HepG2 (cell line): ENCODE measurements at regions not wholly inside any gene's neighbourhood (a gene's known extent, or its start where the extent isn't known, plus 50 kb on each side); places are given as distances from the start of the nearest gene placed in this dataset.

Experiments used
- ATAC-seq: fragments of 200-7000 bp; cut with Tn5 transposase; 3 replicates; pipeline ENCODE4 v1.9.1; 2020; ENCODE audit warnings: mild to moderate bottlenecking, moderate library complexity
- BruUV-seq: library from RNA; stranded (reverse); fragments of 400-500 nt; replicated peaks from 2 replicates; lab custom pipeline; 2021; lab: Mats Ljungman, UMichigan
- CTCF ChIA-PET: fragments of 300-600 bp; formaldehyde crosslinking; extraction: SDS; loops from one replicate; lab custom pipeline; 2021; ENCODE audit warnings: low total read pairs, inconsistent platforms, low intra/inter-chr PET ratio; lab: Yijun Ruan, JAX
- POLR2A ChIA-PET: fragments of 350-600 bp; sonication (Branson Sonifier 250); formaldehyde crosslinking; loops from one replicate; lab custom pipeline; 2020; ENCODE audit warnings: antibody characterized with exemption, inconsistent platforms; lab: Yijun Ruan, JAX
- DNase-seq: peaks from one replicate; pipeline ENCODE4 v3.0.0-alpha.2; 2015; ENCODE audit warnings: low spot score
- FAIRE-seq: peaks from 3 replicates; lab custom pipeline; 2011; peaks lifted over from hg19 to GRCh38; lab: Jason Lieb, UNC
- H2AFZ ChIP-seq: one replicate; pipeline ENCODE4 v1.6.1; 2011; ENCODE audit warnings: low read length, inconsistent platforms
- H3K27ac ChIP-seq: fragments of 300-600 bp; 3 replicates; pipeline ENCODE4 v1.8.0; 2011; ENCODE audit warnings: mixed run types, mild to moderate bottlenecking, mixed read lengths, low read length, inconsistent platforms; ENCODE audit not compliant: insufficient read depth; ENCODE audit errors: extremely low read length
- H3K27me3 ChIP-seq, 2 experiments: fragments of 200-600 bp in 1 of 2; 2 replicates in 1 of 2; 3 replicates in 1 of 2; pipeline versions ENCODE4 v1.6.0 to v1.8.0; 2011; ENCODE audit warnings: low read length in 2 of 2, mild to moderate bottlenecking in 2 of 2, moderate library complexity in 2 of 2, inconsistent platforms in 1 of 2; ENCODE audit not compliant: insufficient read depth in 2 of 2, control insufficient read depth in 1 of 2
- H3K36me3 ChIP-seq, 2 experiments: fragments of 200-600 bp in 1 of 2; replicated peaks in 1 of 2; 2 replicates in 1 of 2; 3 replicates in 1 of 2; pipeline versions ENCODE4 v1.5.1 to v1.8.0; 2011; ENCODE audit warnings: low read length in 2 of 2, inconsistent platforms in 1 of 2; ENCODE audit not compliant: insufficient read depth in 2 of 2, control insufficient read depth in 1 of 2
- H3K4me1 ChIP-seq: 2 replicates; pipeline ENCODE4 v1.5.1; 2012; ENCODE audit warnings: low read length, inconsistent platforms; ENCODE audit not compliant: insufficient read depth
- H3K4me2 ChIP-seq: 2 replicates; pipeline ENCODE4 v1.6.0; 2011; ENCODE audit warnings: low read depth, low read length, inconsistent platforms
- H3K4me3 ChIP-seq, 3 experiments: fragments of 200-600 bp in 1 of 3; sonication (generic), shearing (Covaris generic) in 1 of 3; replicated peaks in 1 of 3; 2 replicates each; pipeline ENCODE4 v1.5.1; 2011 to 2016; ENCODE audit warnings: low read length in 3 of 3, inconsistent platforms in 2 of 3, low read depth in 2 of 3, mild to moderate bottlenecking in 2 of 3, control low read depth in 1 of 3, mixed read lengths in 1 of 3; ENCODE audit not compliant: insufficient read depth in 1 of 3
- H3K79me2 ChIP-seq: one replicate; pipeline ENCODE4 v1.6.1; 2011; ENCODE audit warnings: low read length, inconsistent platforms; ENCODE audit not compliant: insufficient read depth
- H3K9ac ChIP-seq: 2 replicates; pipeline ENCODE4 v1.6.0; 2011; ENCODE audit warnings: mild to moderate bottlenecking, low read depth, low read length, inconsistent platforms; ENCODE audit not compliant: insufficient read depth
- H3K9me3 ChIP-seq: 2 replicates; pipeline ENCODE4 v1.5.1; 2012; ENCODE audit warnings: mild to moderate bottlenecking, low read length
- H4K20me1 ChIP-seq: 2 replicates; pipeline ENCODE4 v1.6.0; 2011; ENCODE audit warnings: inconsistent platforms, mild to moderate bottlenecking, low read length, moderate library complexity; ENCODE audit not compliant: insufficient read depth
- ARHGAP35 ChIP-seq: sonication (generic); formaldehyde crosslinking; IDR thresholded peaks from 2 replicates; pipeline ENCODE4 v1.9.0; 2022; ENCODE audit warnings: mild to moderate bottlenecking, inconsistent platforms, moderate library complexity, missing genetic modification reagents, borderline replicate concordance
- ARNT ChIP-seq: fragments of 450-650 bp; IDR thresholded peaks from 2 replicates; pipeline ENCODE4 v1.6.1; 2017
- CCAR2 ChIP-seq: fragments of 200-400 bp; formaldehyde crosslinking; optimal IDR thresholded peaks from 2 replicates; pipeline ENCODE3; 2018; ENCODE audit warnings: low read depth, mild to moderate bottlenecking, low read length, moderate library complexity
- CEBPZ ChIP-seq: IDR thresholded peaks from 2 replicates; pipeline ENCODE4 v1.6.1; 2012; ENCODE audit warnings: low read length, improper control_type of control experiment
- ETV6 ChIP-seq: sonication (generic); formaldehyde crosslinking; conservative IDR thresholded peaks from 2 replicates; pipeline ENCODE4 v1.4.0; 2020; ENCODE audit warnings: missing genetic modification reagents
- IKZF1 ChIP-seq: fragments of 450-650 bp; IDR thresholded peaks from 2 replicates; pipeline ENCODE4 v1.7.1; 2016
- SOX6 ChIP-seq, 2 experiments: fragments of 450-650 bp in 1 of 2; sonication (generic) in 1 of 2; formaldehyde crosslinking in 1 of 2; IDR thresholded peaks; 2 replicates each; pipeline versions ENCODE4 v1.4.0 to v1.6.1; 2017 to 2020; ENCODE audit warnings: antibody characterized with exemption in 1 of 2, mild to moderate bottlenecking in 1 of 2, missing genetic modification reagents in 1 of 2
- STAT6 ChIP-seq: sonication (generic); formaldehyde crosslinking; IDR thresholded peaks from 2 replicates; pipeline ENCODE4 v1.4.0; 2020; ENCODE audit warnings: missing genetic modification reagents, mild to moderate bottlenecking, borderline replicate concordance
- TEAD2 ChIP-seq: sonication (generic); formaldehyde crosslinking; IDR thresholded peaks from 2 replicates; pipeline ENCODE4 v1.9.0; 2021; ENCODE audit warnings: missing genetic modification reagents
- ZBTB42 ChIP-seq: sonication (generic); formaldehyde crosslinking; IDR thresholded peaks from 2 replicates; pipeline ENCODE4 v1.5.0; 2020; ENCODE audit warnings: mild to moderate bottlenecking, missing genetic modification reagents
- ZNF230 ChIP-seq: sonication (generic); formaldehyde crosslinking; IDR thresholded peaks from 2 replicates; pipeline ENCODE4 v1.4.0; 2020; ENCODE audit warnings: mild to moderate bottlenecking, missing genetic modification reagents
- ZNF33A ChIP-seq: sonication (generic); formaldehyde crosslinking; IDR thresholded peaks from 2 replicates; pipeline ENCODE4 v1.5.1; 2020; ENCODE audit warnings: missing genetic modification reagents, mild to moderate bottlenecking, moderate library complexity, borderline replicate concordance
- whole genome bisulfite sequencing: methylation state at CpG from one replicate; pipeline ENCODE4 v1.1.6; 2017; ENCODE audit warnings: low lambda C conversion rate; 5-methylcytosine and 5-hydroxymethylcytosine counted together
- in situ Hi-C: cut with HindIII; loops from 2 replicates; pipeline ENCODE4 v1.10.0; 2017; ENCODE audit warnings: low pct_unique_long_range_greater_than_20kb; ENCODE audit not compliant: extremely low pct_ligation_motif_present
- intact Hi-C: fragments of 100-400 bp; cut with micrococcal nuclease; formaldehyde crosslinking; loops from one replicate; pipeline ENCODE4 v1.10.0; 2022; ENCODE audit not compliant: unreplicated experiment

- TF ChIP-seq ETV6 (CRISPR knock-in tag) (no peak), CCAR2 (no peak), ARNT (no peak), IKZF1 (no peak), STAT6 (CRISPR knock-in tag) (no peak), ARHGAP35 (CRISPR knock-in tag) (no peak), TEAD2 (no peak), ZNF33A (no peak), ZNF230 (no peak), SOX6 (IDR thresholded peaks at IDR 0.05) (no peak), SOX6 (CRISPR knock-in tag; IDR thresholded peaks at IDR 0.05) (no peak), ZBTB42 (CRISPR knock-in tag) (no peak), CEBPZ (no peak)
- intact Hi-C loops (no loop called here), in situ Hi-C loops (no loop called here)
- ChIA-PET POLR2A (no interaction called here), CTCF (no interaction called here)
- no peaks in the 10 kb centered on the region for H3K9me3 ChIP-seq
- no peak overlapping the region for H3K4me2 ChIP-seq
- ATAC-seq (no peak), FAIRE-seq (no peak), DNase-seq (no peak)
- H2AFZ ChIP-seq = no peak overlapping the region
- H3K79me2 ChIP-seq = no peaks in the 10 kb centered on the region
- no peak overlapping the region for H3K9ac ChIP-seq
- H3K4me1 ChIP-seq = no peaks in the 10 kb centered on the region
- H4K20me1 ChIP-seq = no peaks in the 10 kb centered on the region
- BruUV-seq = no TSS peak
- H3K36me3 ChIP-seq = no peaks in the 10 kb centered on the region
- WGBS = 15% methylated on average over 7 of the region's 7 CpGs
- no peak overlapping the region for H3K27ac ChIP-seq
- H3K27me3 ChIP-seq = peaks cover 0 to 11% of the 10 kb centered on the region in 2 experiments; a peak in 1 of 5 replicates
- no peak overlapping the region for H3K4me3 ChIP-seq
Observed at GRCh38 chr10:8150401-8150905, 96.0 kb downstream of the GATA3 start.
